Sigmoid colon (tissue), 6 donors: ENCODE measurements at regions not wholly inside any gene's neighbourhood (a gene's known extent, or its start where the extent isn't known, plus 50 kb on each side); places are given as distances from the start of the nearest gene placed in this dataset.

ENCODE experiments used
- DNase-seq: peaks from one replicate; pipeline ENCODE4 v3.0.0-alpha.2; 2019
- H3K27ac ChIP-seq, 4 donors: fragments of 200-600 bp; sonication (generic); one replicate each; pipeline ENCODE4 v1.5.1; 2016 to 2019; ENCODE audit warnings: mild to moderate bottlenecking in 1 of 4
- H3K27me3 ChIP-seq, 3 donors: fragments of 200-600 bp; sonication (generic); one replicate each; pipeline ENCODE4 v1.5.1; 2019; ENCODE audit warnings: mild to moderate bottlenecking in 1 of 3
- H3K36me3 ChIP-seq, 4 donors: fragments of 200-600 bp; sonication (generic); one replicate each; pipeline ENCODE4 v1.5.1; 2016 to 2019
- H3K4me1 ChIP-seq, 4 donors: fragments of 200-600 bp; sonication (generic); one replicate each; pipeline ENCODE4 v1.5.1; 2017 to 2019
- H3K4me3 ChIP-seq, 4 donors: fragments of 200-600 bp; sonication (generic); one replicate each; pipeline ENCODE4 v1.5.1; 2017 to 2019; ENCODE audit warnings: mild to moderate bottlenecking in 2 of 4, moderate library complexity in 1 of 4
- H3K9me3 ChIP-seq, 4 donors: fragments of 200-600 bp in 3 of 4; sonication (generic) in 3 of 4; one replicate each; pipeline versions ENCODE4 v1.5.1 to v1.6.1; 2013 to 2019
- CTCF ChIP-seq, 4 experiments: fragments of 450-650 bp in 3 of 4; fragments of 200-600 bp in 1 of 4; IDR thresholded peaks; one replicate each; pipeline ENCODE4 v1.5.1; 2016 to 2019; ENCODE audit warnings: antibody characterized with exemption in 4 of 4, mild to moderate bottlenecking in 3 of 4, moderate library complexity in 2 of 4
- EP300 ChIP-seq, 4 donors: sonication (generic); formaldehyde crosslinking; IDR thresholded peaks; one replicate each; pipeline ENCODE4 v1.6.1; 2017; ENCODE audit warnings: antibody characterized with exemption in 4 of 4
- POLR2A ChIP-seq, 2 donors: fragments of 450-650 bp; IDR thresholded peaks; one replicate each; pipeline ENCODE4 v1.6.1; 2016; ENCODE audit warnings: antibody characterized with exemption in 2 of 2, mild to moderate bottlenecking in 2 of 2, moderate library complexity in 2 of 2
- POLR2AphosphoS5 ChIP-seq, 4 donors: sonication (generic); formaldehyde crosslinking; IDR thresholded peaks; one replicate each; pipeline ENCODE4 v1.6.1; 2017; ENCODE audit warnings: antibody characterized with exemption in 4 of 4
- WGBS, 2 donors: extraction: QIAGEN DNeasy Blood & Tissue Kit; methylation state at CpG; one replicate each; pipeline ENCODE4 v1.1.7; 2013; 5-methylcytosine and 5-hydroxymethylcytosine counted together
- intact Hi-C: fragments of 100-400 bp; cut with DNase I; formaldehyde crosslinking; loops from one replicate; pipeline ENCODE4 v1.15.1; 2023
- donor health status: healthy with polysubstance abuse.
- donor health status: healthy.

DNA sequence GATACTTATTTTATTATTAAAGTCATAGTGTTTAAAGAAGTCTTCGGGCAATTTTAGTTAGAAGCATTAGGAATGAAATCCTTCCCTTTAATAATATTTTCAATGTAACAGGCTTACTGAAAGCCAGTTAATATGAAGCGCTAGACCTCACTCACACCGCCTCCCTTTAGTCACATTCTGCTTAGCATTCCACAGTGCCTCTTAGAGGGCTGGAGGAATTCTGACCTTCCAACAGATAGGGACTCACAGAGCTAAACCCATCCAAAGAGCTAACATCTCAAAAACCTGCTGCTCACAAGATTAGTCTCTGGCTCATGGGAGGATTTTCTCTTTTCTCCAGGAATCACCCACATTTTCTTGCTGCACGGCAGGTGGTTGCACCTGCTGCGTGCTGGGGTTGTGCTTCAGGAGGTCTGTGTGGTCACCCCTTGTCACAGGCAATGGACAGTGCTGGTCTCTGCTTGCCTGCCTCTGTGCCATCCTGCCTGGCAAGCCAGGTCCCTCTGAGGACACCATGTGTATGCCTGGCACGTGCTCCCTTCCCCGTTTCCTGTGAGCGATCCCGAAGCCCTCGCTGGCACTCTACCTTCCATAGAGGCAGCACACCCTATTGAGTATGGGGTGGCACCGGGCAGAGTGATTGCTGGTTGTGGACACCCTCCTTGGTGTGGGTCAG, 91.8 kb downstream of the KLF6 start:
- H3K4me1 ChIP-seq: no peaks in the 10 kb centered on the region
- H3K27me3 ChIP-seq: no peaks in the 10 kb centered on the region
- no peaks in the 10 kb centered on the region for H3K36me3 ChIP-seq
- intact Hi-C loops: loop anchor here (10.0 kb wide), 1 partner anchor 108 kb away; no protein-coding TSS in a partner anchor
- TF ChIP-seq POLR2AphosphoS5 (IDR thresholded peaks at IDR 0.05) (no peak), POLR2A (IDR thresholded peaks at IDR 0.05) (no peak), CTCF (IDR thresholded peaks at IDR 0.05) (no peak), EP300 (IDR thresholded peaks at IDR 0.05) (no peak)
- H3K27ac ChIP-seq: no peak overlapping the region
- no peak overlapping the region for H3K4me3 ChIP-seq
- DNase-seq: no peak
- 96% methylated on average over 11 of the region's 11 CpGs for WGBS, 2 donors
- no peaks in the 10 kb centered on the region for H3K9me3 ChIP-seq

DNA sequence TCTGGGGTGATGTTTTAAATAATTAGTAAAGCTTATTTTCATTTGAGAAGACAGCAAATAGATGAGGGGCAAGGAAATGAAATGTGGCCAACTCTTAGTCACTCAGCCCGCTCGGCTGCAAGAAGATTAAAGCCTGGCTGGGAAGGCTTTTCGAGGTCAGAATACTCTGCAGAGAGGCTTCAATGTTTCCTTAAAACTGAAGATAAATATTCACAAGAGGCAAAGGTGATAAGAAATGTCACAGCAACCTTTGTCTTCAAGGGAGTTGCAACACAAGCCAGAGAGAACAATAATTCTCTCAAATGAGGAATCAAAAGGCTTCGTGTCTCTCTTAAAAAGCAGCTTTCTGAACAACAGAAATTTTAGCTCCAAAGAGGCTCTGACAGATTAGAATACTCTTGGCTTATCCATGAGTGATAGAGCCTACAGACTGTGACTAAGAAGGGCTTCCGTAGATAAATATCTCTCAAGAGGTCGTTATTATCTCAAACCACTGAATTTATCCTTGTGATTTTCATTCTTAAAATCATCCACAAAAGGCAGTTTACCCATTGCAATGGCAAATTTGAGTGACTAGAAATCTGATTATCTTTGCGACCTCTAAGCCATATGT, 92.5 kb downstream of the KLF6 start:
- intact Hi-C loops: loop anchor here (10.0 kb wide), 1 partner anchor 108 kb away; no protein-coding TSS in a partner anchor
- Histone ChIP-seq H3K36me3 (no peaks in the 10 kb centered on the region), H3K4me1 (no peaks in the 10 kb centered on the region), H3K4me3 (no peak overlapping the region), H3K9me3 (no peaks in the 10 kb centered on the region), H3K27ac (no peak overlapping the region), H3K27me3 (no peaks in the 10 kb centered on the region)
- 44 to 61% methylated on average over 7 of the region's 7 CpGs for WGBS, 2 donors
- no peak for DNase-seq
- TF ChIP-seq CTCF (IDR thresholded peaks at IDR 0.05) (no peak), POLR2AphosphoS5 (IDR thresholded peaks at IDR 0.05) (no peak), POLR2A (IDR thresholded peaks at IDR 0.05) (no peak), EP300 (IDR thresholded peaks at IDR 0.05) (no peak)

DNA sequence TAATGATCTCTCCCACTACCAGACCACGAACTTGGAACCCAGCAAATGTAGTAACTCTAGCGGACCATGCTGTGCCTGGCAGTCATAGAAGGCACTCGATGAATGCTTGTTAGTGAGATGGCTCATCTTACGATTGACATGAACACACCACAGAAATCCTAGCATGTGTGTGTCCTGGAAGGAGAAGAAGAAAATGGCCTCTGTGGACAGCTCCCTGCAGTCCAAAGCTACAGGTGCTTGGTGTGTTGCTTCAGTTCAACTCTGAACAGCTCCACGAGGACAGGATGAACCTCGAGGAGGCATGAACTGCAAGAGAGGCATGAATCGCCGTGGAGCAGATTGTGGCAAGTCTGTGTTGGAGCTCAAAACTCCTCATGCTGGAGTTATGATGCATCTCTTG, 93.5 kb downstream of the KLF6 start:
- H3K4me1 ChIP-seq: no peaks in the 10 kb centered on the region
- H3K27ac ChIP-seq: no peak overlapping the region
- no peak for DNase-seq
- TF ChIP-seq CTCF (IDR thresholded peaks at IDR 0.05) (no peak), POLR2AphosphoS5 (IDR thresholded peaks at IDR 0.05) (no peak), EP300 (IDR thresholded peaks at IDR 0.05) (no peak), POLR2A (IDR thresholded peaks at IDR 0.05) (no peak)
- H3K36me3 ChIP-seq: no peaks in the 10 kb centered on the region
- no peaks in the 10 kb centered on the region for H3K9me3 ChIP-seq
- intact Hi-C loops: loop anchor here (10.0 kb wide), 1 partner anchor 107 kb away; no protein-coding TSS in a partner anchor
- no peak overlapping the region for H3K4me3 ChIP-seq
- 93 to 94% methylated on average over 8 of the region's 8 CpGs for whole genome bisulfite sequencing, 2 donors
- H3K27me3 ChIP-seq: no peaks in the 10 kb centered on the region

- intact Hi-C loops: loop anchor here (10.0 kb wide), 1 partner anchor 105 kb away; no protein-coding TSS in a partner anchor
- H3K27me3 ChIP-seq: no peaks in the 10 kb centered on the region
- no peak overlapping the region for H3K4me3 ChIP-seq
- no peaks in the 10 kb centered on the region for H3K4me1 ChIP-seq
- H3K9me3 ChIP-seq: no peaks in the 10 kb centered on the region
- 87% methylated on average over 5 of the region's 5 CpGs for WGBS, 2 donors
- DNase-seq: no peak
- H3K27ac ChIP-seq: no peak overlapping the region
- H3K36me3 ChIP-seq: no peaks in the 10 kb centered on the region
- TF ChIP-seq CTCF (IDR thresholded peaks at IDR 0.05): no peak
- TF ChIP-seq EP300 (IDR thresholded peaks at IDR 0.05): no peak
- TF ChIP-seq POLR2A (IDR thresholded peaks at IDR 0.05): no peak
- TF ChIP-seq POLR2AphosphoS5 (IDR thresholded peaks at IDR 0.05): no peak
Measured at GRCh38 chr10:3689871-3690510, 95.0 kb downstream of the KLF6 start.
